Activated CD4-positive, alpha-beta T cell treated with anti-CD3 and anti-CD28 coated beads, Interleukin-10, Interleukin-2, amounts not matched to agents 100 ng/mL and 50 ng/mL, durations not matched to agents 16 hours and 8 hours (primary cell): ENCODE measurements at regions not wholly inside any gene's neighbourhood (a gene's known extent, or its start where the extent isn't known, plus 50 kb on each side); places are given as distances from the start of the nearest gene placed in this dataset.

ENCODE experiments used
- DNase-seq: peaks from one replicate; pipeline ENCODE4 v3.0.0-alpha.2; 2020

DNA sequence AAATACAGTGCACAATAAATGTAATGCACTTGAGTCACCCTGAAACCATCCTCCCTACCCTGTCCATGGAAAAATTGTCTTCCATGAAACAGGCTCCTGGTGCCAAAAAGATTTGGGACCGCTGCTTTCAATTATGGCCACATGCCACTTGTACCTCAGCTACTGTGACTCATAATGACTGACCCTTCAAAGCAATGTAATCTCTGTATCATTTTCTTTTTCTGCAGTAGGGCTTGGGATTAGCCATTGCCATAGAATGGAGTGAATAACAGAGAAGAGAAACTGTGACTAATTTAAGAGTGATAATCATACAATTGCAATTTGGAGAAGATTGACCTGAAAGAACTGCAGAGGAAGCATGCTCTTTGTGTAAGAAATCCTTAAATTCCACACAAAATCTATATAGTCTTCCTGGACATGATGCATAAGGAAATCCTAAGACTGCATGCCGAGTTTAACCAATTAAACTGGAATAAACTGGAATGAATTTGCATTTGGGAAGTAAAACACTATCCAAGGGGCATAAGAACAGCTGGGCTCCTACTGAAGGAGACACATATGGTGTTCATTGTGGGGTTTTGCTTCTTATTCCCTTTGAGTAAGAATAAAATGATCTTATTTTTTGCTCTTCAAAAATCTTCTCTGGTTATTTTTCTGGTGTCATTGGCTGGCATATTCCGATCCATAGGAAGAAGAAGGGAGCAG is 59.5 kb upstream of the SLC7A1 start:
- no peak for DNase-seq

DNA sequence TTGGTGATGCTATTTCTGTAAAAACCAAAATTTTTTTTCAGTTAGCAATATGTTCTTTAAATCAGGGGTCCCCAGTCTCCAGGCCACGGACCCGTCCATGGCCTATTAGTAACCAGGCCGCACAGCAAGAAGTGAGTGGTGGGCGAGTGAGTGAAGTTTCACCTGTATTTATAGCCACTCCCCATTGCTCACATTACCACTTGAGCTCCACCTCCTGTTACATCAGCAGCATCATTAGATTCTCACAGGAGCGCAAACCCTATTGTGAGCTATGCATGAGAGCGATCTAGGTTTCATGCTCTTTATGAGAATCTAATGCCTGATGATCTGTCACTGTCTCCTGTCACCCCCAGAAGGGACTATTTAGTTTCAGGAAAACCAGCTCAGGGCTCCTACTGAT is 58.9 kb upstream of the SLC7A1 start:
- DNase-seq: no peak

DNA sequence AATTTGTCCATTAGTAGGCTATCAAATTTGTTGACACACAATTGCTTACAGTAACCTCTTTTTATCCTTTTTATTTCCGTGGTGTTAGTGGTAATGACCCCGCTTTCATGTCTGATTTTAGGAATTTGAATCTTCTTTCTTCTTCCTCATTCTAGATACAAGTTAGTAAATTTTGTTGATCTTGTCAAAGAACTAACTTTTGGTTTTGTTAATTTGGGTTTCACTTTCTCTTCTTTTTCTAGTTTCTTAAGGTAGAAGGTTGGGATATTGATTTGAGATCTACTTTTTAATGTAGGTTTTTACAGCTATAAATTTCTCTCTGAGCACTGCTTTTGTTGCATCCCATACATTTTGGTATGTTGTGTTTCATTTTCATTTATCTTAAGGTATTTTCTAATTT is 53.3 kb upstream of the SLC7A1 start:
- DNase-seq: no peak
